Rectal smooth muscle tissue (tissue), 1 donor: ENCODE measurements at regions not wholly inside any gene's neighbourhood (a gene's known extent, or its start where the extent isn't known, plus 50 kb on each side); places are given as distances from the start of the nearest gene placed in this dataset.

Source experiments
- H3K27ac ChIP-seq: one replicate; pipeline ENCODE4 v1.7.0; 2013; ENCODE audit warnings: low read depth, low read length, inconsistent platforms
- H3K27me3 ChIP-seq: one replicate; pipeline ENCODE4 v1.7.0; 2013; ENCODE audit warnings: low read length; ENCODE audit not compliant: control insufficient read depth, insufficient read depth
- H3K36me3 ChIP-seq: one replicate; pipeline ENCODE4 v1.7.0; 2013; ENCODE audit warnings: low read length; ENCODE audit not compliant: control insufficient read depth, insufficient read depth
- H3K4me1 ChIP-seq: one replicate; pipeline ENCODE4 v1.7.0; 2013; ENCODE audit warnings: low read length; ENCODE audit not compliant: control insufficient read depth, insufficient read depth
- H3K4me3 ChIP-seq: one replicate; pipeline ENCODE4 v1.7.0; 2013; ENCODE audit warnings: low read length
- H3K9ac ChIP-seq: one replicate; pipeline ENCODE4 v1.7.0; 2013; ENCODE audit warnings: low read length

DNA sequence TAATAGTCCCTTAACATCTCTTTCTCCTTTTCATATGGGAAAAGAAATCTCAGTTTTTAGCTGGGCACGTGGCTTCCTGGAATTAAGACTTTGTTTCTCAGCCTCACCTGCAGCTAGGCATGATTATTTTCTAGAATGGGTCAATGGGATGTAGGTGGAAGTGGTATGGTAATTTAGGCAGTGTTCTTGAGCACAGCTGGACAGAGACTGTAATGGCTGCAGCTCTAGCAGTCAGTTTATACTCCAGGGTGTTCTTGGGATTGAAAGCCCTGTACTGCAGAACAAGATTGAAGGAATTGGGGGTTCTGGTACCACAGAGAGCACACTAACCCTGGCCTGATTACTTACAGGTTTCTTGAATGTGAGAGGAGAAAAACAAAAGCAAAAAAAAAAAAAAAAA is 455.9 kb upstream of the ZNF608 start:
- Histone ChIP-seq H3K4me1 (peaks cover 8% of the 10 kb centered on the region), H3K27ac (no peak overlapping the region)

DNA sequence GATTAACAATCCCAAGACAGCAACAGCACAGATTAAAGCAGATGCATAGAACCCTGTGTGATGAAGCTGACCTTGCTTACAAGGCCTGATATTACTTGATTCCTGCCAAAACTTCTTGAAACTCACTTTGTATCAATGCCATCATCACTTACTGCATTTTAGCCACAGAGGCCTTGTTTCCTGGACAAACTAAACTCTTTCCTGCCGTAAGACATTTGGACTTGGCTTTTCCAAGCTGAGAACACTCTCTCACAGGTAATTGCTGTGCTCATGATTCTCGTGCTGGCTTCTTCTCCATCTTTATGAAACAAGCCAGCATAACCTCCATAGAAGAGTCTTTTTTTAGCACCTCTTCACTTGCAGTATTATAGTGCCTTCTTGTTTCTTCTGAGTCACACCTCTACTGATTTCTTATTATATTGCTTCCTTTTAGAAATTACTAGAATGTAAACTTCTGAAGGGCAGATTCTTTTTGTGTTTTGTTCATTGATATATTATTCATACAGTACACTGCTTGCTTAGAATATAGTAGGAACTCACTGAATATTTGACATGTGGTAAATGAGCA is 456.5 kb upstream of the ZNF608 start:
- H3K27ac ChIP-seq = no peak overlapping the region
- no peaks in the 10 kb centered on the region for H3K36me3 ChIP-seq
- H3K27me3 ChIP-seq = no peaks in the 10 kb centered on the region
- no peak overlapping the region for H3K4me3 ChIP-seq
- peaks cover 7% of the 10 kb centered on the region for H3K4me1 ChIP-seq
- no peak overlapping the region for H3K9ac ChIP-seq

More for the DNA sequence above, 455.9 kb upstream of the ZNF608 start:
- H3K36me3 ChIP-seq = no peaks in the 10 kb centered on the region
- H3K9ac ChIP-seq = no peak overlapping the region
- no peak overlapping the region for H3K4me3 ChIP-seq
- no peaks in the 10 kb centered on the region for H3K27me3 ChIP-seq

DNA sequence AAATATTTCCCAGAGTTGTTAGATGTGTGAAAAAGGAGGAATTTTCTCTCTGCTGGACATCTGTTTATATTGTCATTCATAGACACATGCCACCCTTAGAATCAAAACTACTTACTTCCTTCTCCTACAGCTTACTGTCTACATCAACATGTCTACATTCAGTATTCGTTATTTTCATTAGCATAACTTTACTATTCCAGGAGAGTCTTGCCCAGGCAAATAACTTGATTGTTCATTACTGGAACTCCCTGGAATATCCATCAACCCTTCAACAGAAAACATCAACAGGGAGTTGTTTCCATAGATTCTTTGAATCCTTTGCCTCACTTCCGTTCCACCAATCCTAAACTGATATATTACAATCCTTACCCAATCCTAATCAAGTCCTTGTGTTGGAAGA is 457.5 kb upstream of the ZNF608 start:
- Histone ChIP-seq H3K36me3 (no peaks in the 10 kb centered on the region), H3K4me1 (peaks cover 2% of the 10 kb centered on the region), H3K9ac (no peak overlapping the region), H3K27me3 (no peaks in the 10 kb centered on the region), H3K4me3 (no peak overlapping the region), H3K27ac (no peak overlapping the region)

DNA sequence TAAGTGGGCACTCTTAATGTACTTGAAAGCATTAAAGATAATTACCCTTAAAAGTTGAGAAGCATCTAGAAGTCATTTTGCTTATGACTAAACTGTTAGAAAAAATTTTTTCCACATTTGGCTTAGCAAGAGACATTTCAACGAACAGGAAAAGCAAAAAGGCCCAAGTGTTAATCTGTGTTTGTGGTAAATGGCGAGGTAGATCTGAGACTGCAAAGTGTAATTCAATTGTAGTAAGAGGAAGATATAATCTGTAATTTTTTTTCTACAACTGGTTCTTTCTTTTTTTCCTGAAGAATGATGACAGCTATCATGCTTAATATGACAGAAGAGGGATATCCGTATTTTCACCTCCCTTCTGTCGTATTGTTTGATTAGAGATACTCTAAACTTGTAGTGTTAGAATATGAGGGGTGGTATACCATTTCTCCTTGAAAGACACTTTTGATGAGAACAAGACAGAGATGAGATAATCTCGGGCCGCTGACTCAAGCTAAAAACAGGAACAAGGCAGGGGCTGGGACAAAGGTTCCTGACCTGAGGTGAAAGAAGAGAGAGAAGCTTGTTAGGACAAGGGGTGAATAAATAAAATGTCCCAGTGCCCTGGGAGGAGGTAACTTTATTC is 459.3 kb upstream of the ZNF608 start:
- H3K4me1 ChIP-seq = peaks cover 1% of the 10 kb centered on the region
- no peak overlapping the region for H3K27ac ChIP-seq
- H3K27me3 ChIP-seq = no peaks in the 10 kb centered on the region
- no peak overlapping the region for H3K4me3 ChIP-seq
- H3K36me3 ChIP-seq = no peaks in the 10 kb centered on the region
- H3K9ac ChIP-seq = no peak overlapping the region

- Histone ChIP-seq H3K9ac (no peak overlapping the region), H3K27me3 (no peaks in the 10 kb centered on the region), H3K4me3 (no peak overlapping the region), H3K4me1 (no peaks in the 10 kb centered on the region), H3K36me3 (no peaks in the 10 kb centered on the region), H3K27ac (no peak overlapping the region)
These were observed 461.4 kb upstream of the ZNF608 start for GRCh38 chr5:125207856-125208255.

- Histone ChIP-seq H3K4me1 (no peaks in the 10 kb centered on the region), H3K36me3 (no peaks in the 10 kb centered on the region), H3K9ac (no peak overlapping the region), H3K27me3 (no peaks in the 10 kb centered on the region), H3K4me3 (no peak overlapping the region), H3K27ac (no peak overlapping the region)
These were observed 463.2 kb upstream of the ZNF608 start for GRCh38 chr5:125209650-125210049.

DNA sequence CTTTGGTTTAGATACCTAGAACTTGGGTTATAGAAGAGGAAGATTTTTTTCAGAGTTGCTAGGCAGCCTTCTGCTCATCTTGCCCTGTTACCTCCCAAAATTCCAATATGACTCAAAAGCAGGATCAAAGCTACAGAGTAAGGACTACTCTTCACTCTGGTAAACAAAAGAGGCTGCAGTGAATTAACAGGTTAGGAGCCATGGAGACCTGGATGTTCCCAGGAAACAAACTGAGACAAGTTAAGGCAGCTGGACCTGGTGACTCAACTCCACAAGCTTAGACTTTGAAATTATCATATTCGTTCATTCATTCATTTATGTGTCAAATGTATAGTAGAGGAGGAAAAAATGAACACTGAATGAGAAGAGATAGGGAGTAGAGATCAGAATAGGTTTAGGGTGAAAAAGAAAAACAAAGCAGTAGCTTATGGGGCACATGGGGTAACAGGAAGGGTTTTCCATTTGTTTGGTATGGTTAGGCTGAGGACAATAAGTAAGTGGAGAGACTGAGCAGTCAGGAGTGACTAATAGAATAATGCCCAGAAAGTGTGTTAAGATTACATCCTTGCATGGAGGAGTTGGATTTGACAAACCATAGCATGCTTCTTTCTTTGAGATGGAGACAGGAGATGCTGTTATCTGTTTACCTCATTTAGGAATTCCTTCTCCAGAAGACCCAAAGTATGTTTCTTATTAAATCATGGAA is 464.0 kb upstream of the ZNF608 start:
- Histone ChIP-seq H3K9ac (no peak overlapping the region), H3K27ac (no peak overlapping the region), H3K36me3 (no peaks in the 10 kb centered on the region), H3K4me1 (no peaks in the 10 kb centered on the region), H3K27me3 (no peaks in the 10 kb centered on the region), H3K4me3 (no peak overlapping the region)

GRCh38 chr5:125214080-125214479 is 467.6 kb upstream of the ZNF608 start:
- Histone ChIP-seq H3K9ac (no peak overlapping the region), H3K4me3 (no peak overlapping the region), H3K36me3 (no peaks in the 10 kb centered on the region), H3K4me1 (no peaks in the 10 kb centered on the region), H3K27me3 (no peaks in the 10 kb centered on the region), H3K27ac (no peak overlapping the region)

DNA sequence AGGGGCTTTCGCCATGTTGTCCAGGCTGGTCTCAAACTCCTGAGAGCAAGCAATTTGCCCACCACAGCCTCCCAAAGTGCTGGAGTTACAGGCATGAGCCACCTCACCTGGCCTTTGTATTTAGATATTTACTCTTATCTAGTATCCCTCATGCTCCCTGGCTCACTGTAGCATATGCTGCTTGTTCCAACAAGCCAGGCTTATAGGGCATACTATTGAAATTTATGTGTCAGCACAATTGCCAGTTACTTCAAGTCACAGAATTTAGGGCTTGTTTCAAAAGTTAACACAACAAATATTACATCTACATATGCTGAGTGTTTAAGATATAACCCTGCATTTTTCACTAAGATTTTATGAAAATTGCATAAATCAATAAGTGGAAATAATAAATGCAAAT is 469.2 kb upstream of the ZNF608 start:
- Histone ChIP-seq H3K9ac (no peak overlapping the region), H3K4me3 (no peak overlapping the region), H3K36me3 (no peaks in the 10 kb centered on the region), H3K4me1 (no peaks in the 10 kb centered on the region), H3K27ac (no peak overlapping the region), H3K27me3 (no peaks in the 10 kb centered on the region)

DNA sequence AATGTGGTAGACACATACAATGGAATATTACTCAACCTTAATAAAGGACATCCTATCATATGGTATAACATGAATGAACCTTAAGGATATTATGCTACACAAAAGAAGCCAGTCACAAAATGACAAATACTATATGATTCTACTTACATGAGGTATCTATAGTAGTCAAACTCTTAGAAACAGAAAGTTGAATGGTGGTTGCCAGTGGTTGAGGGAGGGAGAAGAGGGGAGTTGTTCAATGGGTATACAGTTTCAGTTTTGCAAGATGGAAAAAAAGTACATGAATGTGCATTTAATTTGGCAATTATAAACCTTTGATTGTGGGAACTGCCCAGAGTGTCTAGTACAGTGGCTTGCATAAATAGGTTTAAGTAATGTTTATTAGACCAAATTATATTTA is 473.3 kb upstream of the ZNF608 start:
- Histone ChIP-seq H3K4me1 (no peaks in the 10 kb centered on the region), H3K4me3 (no peak overlapping the region), H3K27me3 (no peaks in the 10 kb centered on the region), H3K27ac (no peak overlapping the region), H3K9ac (no peak overlapping the region), H3K36me3 (no peaks in the 10 kb centered on the region)

DNA sequence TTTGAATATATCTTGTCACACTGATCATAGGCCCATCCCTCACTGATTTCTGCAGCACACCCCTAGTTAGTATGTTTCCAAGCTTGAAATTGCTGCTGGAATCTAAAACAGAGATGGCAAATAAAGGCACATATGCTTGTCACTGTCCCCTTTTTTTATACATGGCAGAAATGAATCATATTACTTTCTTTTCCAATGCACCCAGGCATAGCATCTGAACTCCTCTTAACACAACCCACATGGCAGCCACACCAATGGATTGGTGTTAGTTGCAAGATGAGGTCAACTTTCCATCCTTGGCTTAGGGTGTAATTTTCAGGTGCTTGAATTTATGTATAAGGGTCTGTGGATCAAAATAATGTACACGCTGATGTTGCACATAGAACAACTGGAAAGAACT is 473.8 kb upstream of the ZNF608 start:
- Histone ChIP-seq H3K4me3 (no peak overlapping the region), H3K4me1 (no peaks in the 10 kb centered on the region), H3K27me3 (no peaks in the 10 kb centered on the region), H3K36me3 (no peaks in the 10 kb centered on the region), H3K9ac (no peak overlapping the region), H3K27ac (no peak overlapping the region)

GRCh38 chr5:125222597-125223240 is 476.3 kb upstream of the ZNF608 start:
- Histone ChIP-seq H3K9ac (no peak overlapping the region), H3K36me3 (no peaks in the 10 kb centered on the region), H3K4me1 (no peaks in the 10 kb centered on the region), H3K27ac (no peak overlapping the region), H3K27me3 (no peaks in the 10 kb centered on the region), H3K4me3 (no peak overlapping the region)
